ENCODE measurements at regions not wholly inside any gene's neighbourhood (a gene's known extent, or its start where the extent isn't known, plus 50 kb on each side); places are given as distances from the start of the nearest gene placed in this dataset.

- DNase-seq, result no peak
Measured at GRCh38 chr4:108325561-108325960, 156.8 kb upstream of the LEF1 start.

- DNase-seq, result no peak
Measured at GRCh38 chr4:108324450-108324849, 155.7 kb upstream of the LEF1 start.

- DNase-seq, result no peak
Measured at GRCh38 chr4:108322497-108322896, 153.8 kb upstream of the LEF1 start.

- no peak for DNase-seq
Measured at GRCh38 chr4:108320061-108320460, 151.3 kb upstream of the LEF1 start.

GRCh38 chr4:108317377-108317776, 148.6 kb upstream of the LEF1 start:
- DNase-seq, result no peak

- no peak for DNase-seq
Measured at GRCh38 chr4:108315694-108316093, 147.0 kb upstream of the LEF1 start.

GRCh38 chr4:108314900-108315589, 146.3 kb upstream of the LEF1 start:
- no peak for DNase-seq

GRCh38 chr4:108313546-108314339, 145.0 kb upstream of the LEF1 start:
- no peak for DNase-seq

- no peak for DNase-seq
Measured at GRCh38 chr4:108311313-108311712, 142.6 kb upstream of the LEF1 start.

GRCh38 chr4:108303488-108304177, 134.9 kb upstream of the LEF1 start:
- DNase-seq, result no peak

- DNase-seq, result no peak
Measured at GRCh38 chr4:108301545-108302251, 133.0 kb upstream of the LEF1 start.

GRCh38 chr4:108297605-108298004, 128.9 kb upstream of the LEF1 start:
- DNase-seq, result no peak

- no peak for DNase-seq
Measured at GRCh38 chr4:108292229-108292628, 123.5 kb upstream of the LEF1 start.

- no peak for DNase-seq
Measured at GRCh38 chr4:108291137-108291536, 122.4 kb upstream of the LEF1 start.

- no peak for DNase-seq
Measured at GRCh38 chr4:108287834-108288413, 119.2 kb upstream of the LEF1 start.

- no peak for DNase-seq
Measured at GRCh38 chr4:108280072-108280471, 111.3 kb upstream of the LEF1 start.

GRCh38 chr4:108276690-108277089, 108.0 kb upstream of the LEF1 start:
- no peak for DNase-seq

GRCh38 chr4:108272986-108273385, 104.3 kb upstream of the LEF1 start:
- no peak for DNase-seq

GRCh38 chr4:108272561-108272960, 103.8 kb upstream of the LEF1 start:
- DNase-seq, result no peak

GRCh38 chr4:108272046-108272445, 103.3 kb upstream of the LEF1 start:
- DNase-seq, result no peak

- no peak for DNase-seq
Measured at GRCh38 chr4:108270466-108271450, 102.0 kb upstream of the LEF1 start.

- DNase-seq, result no peak
Measured at GRCh38 chr4:108264693-108265092, 96.0 kb upstream of the LEF1 start.
